Right renal pelvis (tissue), 4 donors: ENCODE measurements at regions not wholly inside any gene's neighbourhood (a gene's known extent, or its start where the extent isn't known, plus 50 kb on each side); places are given as distances from the start of the nearest gene placed in this dataset.
A peak's percentile ranks its signal among the peaks of the same experiment; 100 is the strongest.

ENCODE experiments used
- DNase-seq, 4 donors: peaks; one replicate each; pipeline ENCODE4 v3.0.0-alpha.2; 2013; ENCODE audit warnings: low read depth in 4 of 4, low spot score in 3 of 4, missing footprints in 1 of 4

DNA sequence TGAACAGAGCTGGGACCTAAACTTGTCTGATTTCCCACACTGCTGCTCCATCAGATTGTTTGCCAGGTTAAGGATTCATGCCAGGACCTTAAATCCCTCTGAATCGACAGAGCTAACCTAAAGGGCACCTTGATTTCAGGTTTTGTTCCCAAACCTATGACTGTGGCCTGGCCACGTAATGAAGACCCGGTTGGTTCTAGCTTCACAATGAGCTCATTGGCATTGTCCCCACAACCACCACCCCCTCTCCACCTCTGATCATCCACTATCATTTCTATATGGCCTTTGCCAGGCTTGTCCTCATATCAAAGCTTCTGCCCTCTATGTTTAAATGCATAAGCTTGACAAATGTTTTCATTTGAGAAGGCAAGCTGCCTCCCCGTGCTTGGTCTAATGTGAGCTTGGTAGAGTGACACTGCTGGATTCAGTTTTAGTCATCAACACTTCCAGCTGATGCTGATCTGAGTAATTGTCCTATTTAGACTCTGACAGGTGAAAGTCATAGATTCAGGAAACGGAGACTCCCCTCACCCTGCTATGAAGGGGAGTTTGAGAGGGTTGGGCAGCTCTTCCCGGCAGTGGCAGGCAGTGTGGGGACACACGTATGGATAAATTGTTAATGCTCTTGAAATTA, 407.1 kb upstream of the CFAP20DC start:
- DNase-seq = no peak

DNA sequence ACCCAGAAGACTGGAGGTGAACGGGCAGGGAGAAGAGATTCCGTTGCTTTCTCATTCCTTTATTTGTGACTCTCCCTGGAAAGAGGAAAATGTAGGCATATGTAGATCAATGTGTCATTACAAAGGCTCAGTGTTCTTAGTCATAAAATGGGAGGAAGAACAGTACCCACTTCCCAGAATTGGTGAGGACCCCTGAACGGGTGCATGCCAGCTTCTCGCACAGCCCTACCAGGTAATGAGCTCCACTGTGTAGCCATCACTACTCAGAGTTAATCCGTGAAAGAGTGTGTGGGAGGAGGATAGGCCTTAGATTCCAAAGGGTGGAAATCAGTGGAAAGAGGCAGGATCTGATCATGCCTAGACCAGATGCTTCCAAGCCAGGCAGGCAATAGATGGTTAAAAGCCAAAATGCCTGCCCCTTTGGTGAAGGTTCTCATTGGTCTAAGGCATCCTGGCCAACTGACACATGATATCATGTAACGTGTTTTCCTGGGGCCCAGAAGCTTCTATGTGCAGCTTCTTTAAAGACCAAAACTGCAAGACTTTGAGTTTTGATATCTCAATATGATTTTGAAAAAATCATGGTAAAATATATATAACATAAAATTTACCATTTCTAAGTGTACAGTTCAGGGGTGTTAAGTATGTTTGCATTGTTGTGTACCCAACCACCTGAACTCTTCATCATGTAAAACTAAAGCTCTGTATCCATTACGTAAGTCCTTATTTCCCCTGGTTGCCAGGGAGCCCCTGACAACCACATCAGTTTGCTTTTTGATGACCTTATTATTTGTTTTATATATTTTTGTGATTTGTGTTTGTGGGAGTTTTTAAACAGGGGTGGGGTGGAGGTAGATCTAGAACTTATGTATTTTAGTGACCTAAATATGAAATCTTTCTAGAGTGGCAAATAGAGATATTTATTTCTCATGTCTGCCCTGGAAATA, 402.2 kb upstream of the CFAP20DC start:
- no peak for DNase-seq

DNA sequence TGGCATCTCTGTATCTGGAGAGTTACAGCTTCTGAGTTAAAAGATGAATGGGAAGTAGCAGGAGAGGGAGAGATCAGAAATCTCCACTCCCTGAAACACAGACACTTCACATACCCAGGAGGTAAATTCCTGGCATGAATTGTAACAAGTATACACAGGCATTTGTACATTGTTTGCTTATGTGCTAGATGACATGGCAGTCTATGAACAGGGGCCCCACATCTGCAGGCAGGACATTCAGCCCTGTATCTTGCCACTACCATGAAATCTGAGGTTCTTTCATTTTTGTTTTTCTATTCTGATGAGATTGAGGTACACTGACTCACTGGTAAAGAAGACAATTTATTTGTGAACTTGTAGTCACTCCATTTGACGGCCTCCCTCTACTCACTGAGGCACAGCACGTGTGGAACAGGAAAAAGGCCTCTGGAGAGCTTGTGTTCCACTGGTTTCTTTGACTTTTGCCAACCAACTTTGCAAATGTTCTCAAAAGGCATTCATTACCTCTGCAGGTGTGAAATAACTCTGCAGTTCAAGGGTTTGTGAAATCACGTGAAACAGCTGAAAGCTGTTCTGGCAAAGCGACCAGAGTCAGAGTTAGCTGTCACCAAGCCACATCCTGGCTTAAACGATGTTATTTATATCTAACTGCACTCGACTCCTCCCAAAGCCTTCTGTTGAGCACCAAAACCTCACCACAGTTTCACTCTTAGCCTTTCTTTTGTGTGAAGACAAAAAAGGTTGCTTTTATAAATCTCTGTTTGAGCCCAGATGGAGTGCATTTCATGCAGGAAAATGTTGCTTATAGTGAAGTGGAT, 401.3 kb upstream of the CFAP20DC start:
- no peak for DNase-seq

DNA sequence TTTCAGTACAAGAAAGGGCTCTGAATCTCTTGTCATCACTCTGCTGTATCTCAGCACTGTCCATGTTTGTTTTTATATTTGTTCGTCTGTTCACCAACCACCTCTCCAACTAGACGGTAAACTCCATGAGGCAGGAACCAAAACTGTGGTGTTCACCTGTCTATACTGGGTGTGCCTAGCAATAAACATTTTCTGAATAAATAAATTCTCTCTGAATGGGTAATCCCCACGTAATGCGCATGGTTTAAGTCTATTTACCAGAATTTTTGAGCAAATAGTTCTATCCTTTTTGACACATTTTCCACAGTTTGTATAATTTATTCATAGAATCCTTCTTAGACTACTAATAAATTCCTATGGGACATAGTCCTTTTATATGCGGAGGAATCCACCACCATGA, 400.6 kb upstream of the CFAP20DC start:
- no peak for DNase-seq

DNA sequence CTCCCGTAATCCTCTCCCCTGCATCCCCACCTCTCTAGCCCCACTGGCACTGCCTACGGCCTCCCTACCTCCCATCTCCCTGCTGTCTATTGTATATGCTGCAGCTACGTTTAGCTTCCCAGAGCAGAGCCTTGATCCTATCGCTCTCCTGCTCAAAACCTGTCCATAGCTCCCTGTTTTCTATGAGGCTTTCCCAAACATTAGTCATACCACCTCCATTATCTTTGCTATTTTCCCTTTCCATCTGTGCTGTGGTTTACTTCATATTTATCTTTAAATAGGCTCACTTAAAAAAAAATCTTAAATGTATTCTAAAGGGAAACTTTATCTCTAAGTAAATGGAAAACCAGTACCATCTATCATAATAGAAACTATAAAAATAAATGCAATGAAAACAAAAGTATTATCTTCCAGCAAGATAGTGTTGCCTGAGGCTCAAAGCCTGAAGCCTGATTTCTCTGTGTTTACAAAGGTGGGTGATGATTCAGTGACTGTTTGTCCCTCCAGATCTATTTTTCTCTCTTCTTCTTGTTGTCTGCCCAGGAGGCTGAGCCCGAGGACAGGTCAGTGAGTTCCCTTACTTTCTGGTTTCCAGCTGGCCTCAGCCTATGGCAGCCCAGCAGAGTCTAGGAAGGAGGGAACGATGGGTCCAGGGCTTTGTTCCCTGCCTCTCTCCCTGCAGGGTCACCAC, 397.1 kb upstream of the CFAP20DC start:
- DNase-seq = no peak

DNA sequence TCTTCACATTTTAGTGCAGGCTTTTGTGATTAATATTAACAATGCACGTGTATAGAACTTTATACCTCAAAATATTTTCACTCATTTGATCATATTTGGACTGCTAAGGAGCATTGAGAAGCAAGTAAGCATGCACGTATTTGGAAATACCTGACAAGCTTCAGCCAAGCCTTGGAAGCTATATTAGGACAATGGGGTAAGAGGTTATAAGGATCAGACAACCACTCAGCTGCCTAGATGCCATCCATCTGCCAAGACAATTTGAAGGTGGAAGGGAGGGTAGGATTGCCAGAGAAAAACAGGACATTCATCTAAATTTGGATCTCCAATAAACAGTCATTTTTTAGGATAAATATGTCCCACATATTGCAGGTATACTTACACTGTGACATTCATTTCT, 394.9 kb upstream of the CFAP20DC start:
- no peak for DNase-seq

DNA sequence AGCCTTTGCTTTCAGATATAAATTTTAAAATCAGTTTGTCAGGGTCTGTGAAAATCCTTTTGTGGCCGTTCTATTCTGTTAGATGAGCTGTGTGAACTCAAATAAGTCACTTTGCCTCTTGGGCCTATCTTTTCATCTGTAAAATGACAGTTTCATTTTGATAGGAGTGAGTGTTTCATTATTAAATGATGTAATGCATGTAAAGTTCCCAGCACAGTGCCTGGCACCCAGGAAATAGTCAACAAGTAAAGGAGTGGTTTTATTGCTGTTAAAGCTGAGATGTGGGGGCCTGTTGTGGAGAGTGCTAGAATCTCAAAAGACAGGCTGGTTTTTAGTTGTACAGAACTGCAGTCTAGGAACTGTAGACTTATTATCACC, 394.5 kb upstream of the CFAP20DC start:
- DNase-seq = no peak

DNA sequence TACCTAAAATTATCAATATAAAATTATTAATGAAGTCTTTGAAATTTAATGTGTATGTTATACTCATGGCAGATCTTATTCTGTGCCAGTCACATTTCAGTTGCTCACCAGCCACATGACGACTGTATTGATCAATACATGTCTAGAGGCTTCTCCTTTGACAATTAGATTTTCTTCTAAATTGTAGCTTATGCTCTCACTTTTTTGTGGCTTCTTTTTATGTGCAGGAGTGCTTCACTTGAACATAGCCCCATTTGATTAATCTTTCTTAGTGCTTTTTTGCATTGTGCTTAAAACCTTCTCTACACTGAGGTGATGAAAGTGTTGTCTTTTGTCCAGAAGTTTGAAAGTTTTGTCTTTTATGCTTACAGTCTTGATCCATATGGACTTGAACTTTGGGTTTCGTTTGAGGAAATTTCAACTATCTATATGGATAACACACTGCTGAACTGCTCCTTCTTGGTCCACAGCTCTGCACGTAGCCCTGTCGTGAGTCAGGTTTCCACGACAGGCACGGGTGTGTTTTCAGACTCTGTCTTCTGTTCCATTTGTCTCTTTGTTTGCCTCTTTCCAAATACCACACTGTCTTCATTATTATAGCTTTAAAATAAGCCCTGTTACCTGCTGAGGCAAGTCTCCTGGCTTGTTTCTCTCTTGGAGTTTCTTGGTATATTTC, 393.9 kb upstream of the CFAP20DC start:
- DNase-seq = no peak

DNA sequence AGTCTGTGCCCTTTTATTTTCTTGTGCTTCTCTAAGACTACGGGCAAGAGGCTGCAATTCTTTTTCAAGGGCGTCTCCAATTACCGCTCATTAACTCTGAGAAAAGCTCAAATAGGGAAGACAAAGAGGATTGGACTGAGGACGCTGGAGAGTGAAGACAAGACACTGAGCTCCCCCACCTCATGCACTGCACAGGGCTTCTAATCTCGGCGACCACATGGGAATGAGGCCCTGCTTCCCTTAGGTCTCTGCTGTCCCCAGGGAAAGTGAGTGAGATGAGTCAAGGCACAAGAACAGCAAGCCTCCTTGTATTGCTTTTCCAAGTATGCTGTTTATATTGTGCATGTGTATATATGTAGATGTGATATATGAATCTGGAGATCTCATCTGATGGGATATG, 392.2 kb upstream of the CFAP20DC start:
- no peak for DNase-seq

DNA sequence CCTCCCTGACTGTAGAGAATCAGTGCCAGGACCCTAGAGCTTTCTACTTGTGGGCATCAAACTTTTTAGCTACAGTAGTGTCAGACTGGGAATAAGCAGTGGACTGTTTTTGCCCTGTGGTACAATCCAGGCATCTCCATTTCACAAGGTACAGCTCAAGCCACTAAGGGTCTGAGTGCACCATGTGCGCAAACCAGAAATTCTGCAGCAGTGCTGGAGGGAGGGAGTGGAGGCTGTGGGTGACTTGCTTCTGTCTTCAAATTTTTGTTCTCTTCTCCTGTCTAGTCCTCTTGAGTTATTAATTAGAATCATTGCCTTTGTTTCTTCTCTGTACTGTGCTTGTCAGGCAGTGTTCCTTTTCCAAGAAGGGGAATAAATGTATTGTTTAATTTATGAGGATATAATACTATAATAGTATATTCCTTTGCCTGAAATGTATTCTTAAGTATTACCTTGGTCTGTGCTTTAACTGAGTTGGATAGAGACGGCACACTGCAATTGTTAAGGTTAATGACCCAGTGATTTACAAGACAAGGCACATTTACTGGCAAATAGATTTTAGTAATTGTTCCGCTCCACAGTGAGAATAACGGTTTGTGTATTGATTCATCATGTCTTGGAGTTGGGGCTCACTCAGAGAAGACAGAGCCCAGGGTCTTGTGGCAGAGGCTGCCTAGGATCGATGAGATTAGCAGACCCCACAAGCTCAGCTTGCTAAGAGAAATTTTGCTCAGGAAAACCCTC, 390.6 kb upstream of the CFAP20DC start:
- no peak for DNase-seq

DNA sequence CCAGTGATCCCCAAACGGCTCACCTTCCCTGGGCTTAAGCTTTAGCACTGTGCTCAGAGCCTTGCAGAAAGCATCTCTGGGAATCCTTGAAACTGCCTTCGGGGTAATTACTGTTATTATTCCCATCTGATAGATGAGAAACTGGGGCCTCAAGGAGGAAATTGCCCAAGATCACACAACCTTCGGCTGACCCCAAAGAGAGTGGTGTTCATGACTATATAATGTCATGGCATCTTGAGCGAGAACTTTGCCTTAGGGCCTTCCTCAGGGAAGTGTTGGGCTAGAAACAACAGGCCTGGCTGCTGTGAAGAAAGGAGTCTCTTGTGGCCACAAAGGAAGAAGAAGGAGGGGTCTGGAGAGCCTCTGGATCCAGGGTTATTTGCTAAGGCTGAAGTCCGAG, 388.7 kb upstream of the CFAP20DC start:
- no peak for DNase-seq

DNA sequence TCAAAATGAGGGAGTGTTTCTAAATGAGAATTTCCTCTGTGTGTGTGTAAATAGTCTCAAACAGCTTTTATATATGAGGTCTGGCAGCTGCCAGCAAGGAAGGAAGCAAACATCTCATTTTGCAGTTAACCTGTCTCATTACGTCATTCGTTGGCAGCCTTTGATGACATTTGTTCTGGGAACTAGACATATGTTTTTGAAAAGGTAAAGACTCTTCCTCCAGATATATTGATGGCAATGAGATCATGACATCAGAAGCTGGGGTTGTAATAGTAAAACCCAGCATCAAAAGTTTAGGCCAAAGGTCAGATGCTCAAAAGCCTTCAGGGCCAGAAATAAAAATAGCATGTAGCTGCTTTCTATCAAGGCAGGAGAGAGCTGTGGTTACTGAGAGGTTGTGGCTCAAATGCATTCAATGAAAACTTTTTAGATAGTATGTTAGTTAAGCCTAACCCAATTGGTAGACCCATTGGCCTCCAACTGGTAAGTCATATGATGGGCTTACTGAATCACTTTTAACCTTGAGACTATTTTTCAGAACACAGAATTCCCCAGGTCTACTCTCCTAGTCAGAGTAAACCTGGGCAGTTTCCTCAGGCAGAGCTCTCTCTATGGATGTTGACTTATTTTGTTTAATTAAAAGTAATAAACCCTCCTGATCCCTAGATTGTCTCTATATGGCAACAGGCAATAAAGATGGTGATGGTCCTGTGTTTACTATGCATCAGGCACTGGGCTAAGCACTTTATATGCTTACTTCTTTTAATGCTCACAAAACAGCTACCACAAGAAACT, 386.5 kb upstream of the CFAP20DC start:
- DNase-seq = peak in 2 of 4 donors; percentile 22 to 25

DNA sequence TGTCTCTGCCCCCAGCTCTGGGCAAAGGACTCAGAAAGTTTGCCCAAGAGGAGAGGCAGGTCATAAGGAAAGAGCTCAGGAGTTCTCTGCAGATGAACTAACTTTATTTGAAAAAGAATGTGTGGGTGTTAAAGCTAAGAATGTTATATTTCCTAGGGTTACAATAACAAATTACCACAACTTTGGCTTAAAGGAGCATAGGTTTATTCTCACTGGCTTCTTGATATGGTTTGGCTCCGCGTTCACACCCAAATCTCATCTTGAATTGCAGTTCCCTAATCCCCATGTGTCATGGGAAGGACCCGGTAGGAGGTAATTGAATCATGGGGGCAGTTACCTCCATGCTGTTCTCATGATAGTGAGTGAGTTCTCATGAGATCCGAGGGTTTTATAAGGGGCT, 383.7 kb upstream of the CFAP20DC start:
- DNase-seq = no peak

DNA sequence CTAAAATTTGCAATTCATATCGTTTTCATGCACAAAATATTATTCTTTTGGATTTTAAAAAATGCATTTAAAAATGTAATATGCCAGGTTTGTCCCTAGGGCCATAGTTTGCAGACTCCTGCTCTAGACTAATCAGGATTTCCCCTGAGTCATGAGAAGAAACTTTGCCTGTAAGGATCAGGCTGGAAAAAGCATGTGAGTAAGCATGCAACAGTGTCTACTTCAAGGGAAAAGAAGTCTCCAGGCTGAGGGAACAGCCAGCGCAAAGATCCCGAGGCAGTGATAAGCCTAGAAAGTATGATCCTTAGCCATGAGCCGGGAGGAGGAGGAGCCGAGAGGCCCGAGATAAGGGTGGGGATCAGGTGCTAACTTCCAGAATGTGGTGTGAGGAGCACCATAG, 382.8 kb upstream of the CFAP20DC start:
- DNase-seq = no peak

DNA sequence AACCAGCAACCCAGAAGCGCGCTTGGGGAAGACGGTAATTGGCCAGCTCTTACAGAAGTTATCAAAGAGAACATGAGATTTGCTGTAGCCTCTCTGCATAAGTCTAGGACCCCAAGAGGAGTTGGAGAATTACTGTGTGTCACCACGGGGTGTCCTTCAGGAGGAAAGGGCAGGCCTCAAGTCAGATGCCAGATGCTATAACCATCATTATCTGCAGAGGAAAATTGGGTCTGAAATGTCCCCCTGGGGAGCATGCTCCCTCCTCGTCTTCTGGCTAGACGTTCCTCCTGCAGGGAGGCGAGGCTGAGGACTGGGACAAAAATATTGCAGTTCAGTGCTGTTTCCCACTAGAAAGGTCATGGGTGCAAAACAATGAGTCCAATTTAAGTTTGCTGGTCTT, 380.5 kb upstream of the CFAP20DC start:
- no peak for DNase-seq

DNA sequence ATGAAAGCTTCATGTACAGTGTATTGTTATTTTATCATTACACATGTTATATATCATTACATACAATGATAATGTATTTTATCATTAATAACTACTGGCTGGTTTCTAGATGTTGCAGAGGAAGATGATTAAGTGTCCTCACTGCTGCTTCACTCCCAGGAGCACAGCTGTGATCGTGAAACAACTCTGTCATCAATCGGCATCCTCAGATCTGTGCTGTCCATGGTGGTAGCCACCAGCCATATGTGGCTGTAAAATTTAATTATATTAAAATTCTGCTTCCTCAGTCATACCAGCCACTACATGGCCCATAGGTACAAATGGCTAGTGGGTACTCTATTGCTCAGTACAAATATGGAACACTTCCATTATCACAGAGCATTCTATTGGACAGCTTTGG, 379.4 kb upstream of the CFAP20DC start:
- DNase-seq = no peak

DNA sequence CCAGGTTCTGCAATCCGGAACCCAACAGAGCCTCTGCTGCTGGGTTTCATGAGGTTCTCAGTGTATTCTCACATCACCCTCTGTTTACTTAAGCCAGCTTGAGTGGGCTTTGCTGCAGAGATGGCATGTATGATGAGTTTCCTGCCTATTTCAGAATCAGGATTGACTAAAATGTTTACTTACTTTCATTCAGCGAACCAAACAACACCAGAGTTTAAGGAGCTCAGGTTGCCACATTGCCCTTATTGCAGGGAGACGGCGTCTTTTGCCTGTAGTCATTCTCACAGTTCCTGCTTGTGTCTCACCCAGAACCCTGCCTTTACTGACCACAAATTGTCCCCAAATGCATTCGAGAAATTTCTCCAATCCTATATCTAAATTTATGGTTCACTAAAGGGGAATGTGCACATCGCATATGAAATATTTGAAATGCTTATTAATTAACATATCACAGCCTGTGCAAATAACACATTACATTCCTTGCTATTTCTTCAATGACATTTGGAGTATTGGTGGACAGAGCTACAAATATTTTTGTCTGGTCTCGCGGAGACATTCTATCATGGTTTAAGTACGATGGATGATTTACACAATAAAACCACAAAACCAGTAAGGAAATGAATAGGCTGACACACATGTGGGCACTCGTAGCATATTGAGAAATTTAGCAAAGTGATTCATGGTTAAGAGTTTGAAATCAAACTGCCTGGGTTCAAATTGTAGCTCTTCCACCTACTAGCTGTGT, 377.2 kb upstream of the CFAP20DC start:
- no peak for DNase-seq

DNA sequence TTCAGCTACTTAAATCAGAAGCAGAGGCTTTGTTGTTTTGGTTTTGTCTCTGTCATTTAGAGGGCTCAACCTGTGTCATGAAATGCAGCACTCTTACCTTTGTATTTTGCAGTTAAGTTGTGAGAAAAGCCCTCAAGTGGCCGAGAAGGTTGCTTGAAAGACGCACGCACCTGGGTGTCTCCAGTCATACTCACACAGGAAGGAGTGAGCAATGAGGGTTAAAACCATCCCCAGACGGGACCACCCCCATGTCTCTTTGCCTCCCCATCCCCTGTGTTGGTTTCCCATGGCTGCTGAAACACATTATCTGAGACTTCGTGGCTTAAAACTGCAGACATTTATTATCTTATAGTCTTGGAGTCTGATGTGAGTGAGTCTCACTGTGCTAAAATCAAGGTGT, 376.1 kb upstream of the CFAP20DC start:
- DNase-seq = no peak
